HG02970 (cell line): ENCODE measurements at regions not wholly inside any gene's neighbourhood (a gene's known extent, or its start where the extent isn't known, plus 50 kb on each side); places are given as distances from the start of the nearest gene placed in this dataset.
A peak's percentile ranks its signal among the peaks of the same experiment; 100 is the strongest.

Experiments used
- ATAC-seq: cut with Tn5 transposase; IDR thresholded peaks from one replicate; pipeline ENCODE4 v1.9.1; 2021; ENCODE audit warnings: mild to moderate bottlenecking, moderate library complexity, moderate number of reproducible peaks; ENCODE audit not compliant: unreplicated experiment, low FRiP score

DNA sequence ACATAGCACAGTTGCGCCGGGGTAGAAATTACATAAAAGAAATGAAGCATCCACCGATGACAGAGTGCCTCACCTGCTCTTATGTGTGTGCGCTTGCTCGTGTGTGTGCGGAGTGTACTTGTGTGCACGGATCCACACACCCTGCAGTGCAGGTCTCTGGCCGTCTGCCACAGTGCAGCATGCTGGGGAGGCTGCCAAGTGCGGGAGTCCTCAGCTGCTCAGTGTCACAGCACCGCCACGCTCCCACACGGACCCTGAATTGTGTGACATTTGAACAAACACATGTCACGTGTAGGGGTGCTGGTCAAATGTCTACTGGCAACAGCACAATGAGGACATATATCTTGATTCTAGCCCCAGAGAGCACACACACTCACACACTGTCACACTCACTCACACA is 243.0 kb upstream of the MYOCD start:
- ATAC-seq = no peak

DNA sequence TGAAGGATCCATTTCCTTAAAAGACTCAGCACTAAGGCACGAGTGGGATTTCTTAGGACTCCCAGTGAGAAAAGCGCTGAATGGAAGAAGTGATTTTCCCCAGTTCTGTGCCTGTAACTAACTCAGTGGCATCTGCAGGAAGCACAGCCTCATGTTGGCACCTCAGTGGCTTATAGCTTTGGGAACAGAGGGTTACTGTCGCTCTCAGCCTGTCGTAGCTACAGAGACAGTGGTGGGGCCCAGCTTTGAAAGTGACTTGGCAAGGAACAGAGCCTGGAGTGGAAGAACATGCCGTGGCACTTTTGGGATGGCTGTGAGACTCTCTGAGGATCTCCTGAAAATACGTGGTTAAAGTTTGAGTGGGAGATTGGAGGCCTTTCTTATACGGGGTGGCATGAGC is 242.4 kb upstream of the MYOCD start:
- ATAC-seq = no peak

DNA sequence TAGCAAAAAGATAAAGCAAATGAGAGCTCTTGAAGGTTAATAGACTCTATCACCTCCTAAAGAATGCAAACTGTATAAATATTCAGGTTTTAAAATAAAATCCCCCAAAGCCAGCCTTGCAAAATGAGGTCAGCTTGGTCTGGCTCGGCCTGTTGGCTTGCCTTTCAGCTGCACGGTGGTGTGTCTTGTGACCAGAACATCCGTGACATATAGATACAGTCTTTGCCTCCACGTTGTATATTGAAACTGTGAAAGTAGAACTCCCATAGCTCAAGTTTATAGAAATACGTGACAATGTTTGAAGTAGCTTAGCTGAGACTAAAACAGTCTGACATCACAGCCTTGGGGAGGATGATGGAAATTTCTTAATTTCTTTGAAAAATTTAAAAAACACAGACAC is 236.6 kb upstream of the MYOCD start:
- no peak for ATAC-seq

DNA sequence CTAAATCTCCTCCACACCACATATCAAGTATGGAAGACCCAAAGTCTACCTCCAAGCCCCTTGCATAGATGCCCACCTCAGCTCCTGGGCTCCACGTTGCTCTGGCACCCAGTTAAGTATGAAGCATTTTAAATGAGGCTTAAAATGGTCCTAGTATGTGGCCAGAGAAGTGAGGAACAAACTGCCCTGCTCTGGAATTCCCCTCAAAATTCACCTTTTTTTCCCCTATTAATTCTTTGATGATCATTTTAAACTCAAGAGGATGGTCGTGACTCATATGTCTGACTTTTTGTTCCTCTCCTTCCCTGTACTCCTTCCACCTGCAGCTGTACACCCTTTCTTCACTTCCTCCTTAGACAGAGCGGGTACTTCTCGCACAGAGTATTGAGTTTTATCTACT is 234.5 kb upstream of the MYOCD start:
- peak; percentile 79 for ATAC-seq

DNA sequence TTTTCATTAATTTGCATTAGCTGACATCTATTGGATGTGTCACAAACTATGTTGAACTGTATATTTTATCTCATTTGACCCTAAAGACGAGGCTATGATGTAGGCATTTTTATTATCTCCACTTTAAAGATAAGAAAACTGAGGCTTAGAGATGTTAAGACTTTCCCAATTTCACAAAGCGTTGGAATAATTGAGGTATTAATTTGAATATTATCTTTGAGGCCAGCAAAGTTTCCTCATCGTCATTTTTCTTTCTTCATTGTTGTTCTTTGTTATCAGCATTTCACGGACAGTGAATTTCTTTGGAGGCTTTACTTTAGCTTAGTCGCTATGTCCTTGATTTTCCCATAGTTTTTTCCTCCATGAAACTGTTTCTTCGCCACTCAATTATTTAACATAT is 227.5 kb upstream of the MYOCD start:
- ATAC-seq = no peak

DNA sequence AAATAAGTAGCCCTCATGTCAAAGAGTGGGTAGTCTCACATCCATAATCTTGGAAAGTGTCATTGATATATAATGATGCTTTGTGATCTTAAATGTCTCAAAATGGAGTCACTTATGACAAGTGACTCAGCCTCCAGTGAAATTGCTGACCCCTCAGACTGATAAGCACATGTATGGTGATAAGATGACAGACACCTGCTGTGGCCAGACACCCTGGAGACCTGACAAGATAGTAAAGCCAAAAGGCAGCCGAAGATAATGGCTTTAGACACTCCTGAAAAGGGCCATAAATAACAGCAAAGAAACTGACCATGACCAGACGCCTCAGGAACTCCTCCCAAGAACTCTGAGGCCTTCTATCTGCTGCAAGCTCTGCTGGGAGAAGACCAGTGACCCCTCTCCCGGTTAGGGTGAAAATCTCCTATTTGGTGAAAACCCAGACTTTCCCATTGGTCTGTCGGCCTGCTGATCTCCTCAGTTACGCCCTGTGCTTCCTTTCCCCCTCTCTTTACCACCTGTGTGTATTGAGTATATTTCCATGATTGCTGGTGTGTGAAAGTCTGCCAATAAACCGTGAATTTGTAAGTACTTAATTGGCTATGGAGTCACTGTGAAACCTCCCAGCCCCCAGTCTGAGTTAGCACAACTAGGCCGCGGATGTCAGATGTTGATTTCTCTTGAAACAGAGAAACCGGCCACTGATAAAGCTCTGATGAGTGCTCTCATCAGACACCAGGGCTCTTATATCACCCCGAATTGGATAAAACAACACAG is 226.7 kb upstream of the MYOCD start:
- ATAC-seq = no peak

- no peak for ATAC-seq
Measured at GRCh38 chr17:12445331-12445730, 220.4 kb upstream of the MYOCD start.

DNA sequence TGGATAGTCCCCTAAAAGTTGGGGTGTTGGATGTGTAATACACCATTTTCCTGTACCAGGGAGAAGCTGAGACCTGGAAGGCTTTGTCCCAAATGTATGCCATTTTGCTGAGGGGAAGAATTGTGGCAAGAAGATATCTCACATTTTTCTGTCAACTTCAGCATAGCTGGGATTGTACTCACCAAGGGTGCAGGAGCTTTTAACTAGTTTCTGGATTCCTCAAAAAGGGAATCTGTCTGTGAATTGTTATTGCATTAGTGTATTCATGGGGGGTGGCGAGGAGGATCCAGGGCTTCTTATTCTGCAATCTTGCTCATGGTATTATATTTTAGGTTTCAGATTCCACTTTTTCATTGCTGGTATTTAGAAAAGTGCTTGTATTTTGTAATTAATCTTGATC is 208.2 kb upstream of the MYOCD start:
- ATAC-seq = no peak

DNA sequence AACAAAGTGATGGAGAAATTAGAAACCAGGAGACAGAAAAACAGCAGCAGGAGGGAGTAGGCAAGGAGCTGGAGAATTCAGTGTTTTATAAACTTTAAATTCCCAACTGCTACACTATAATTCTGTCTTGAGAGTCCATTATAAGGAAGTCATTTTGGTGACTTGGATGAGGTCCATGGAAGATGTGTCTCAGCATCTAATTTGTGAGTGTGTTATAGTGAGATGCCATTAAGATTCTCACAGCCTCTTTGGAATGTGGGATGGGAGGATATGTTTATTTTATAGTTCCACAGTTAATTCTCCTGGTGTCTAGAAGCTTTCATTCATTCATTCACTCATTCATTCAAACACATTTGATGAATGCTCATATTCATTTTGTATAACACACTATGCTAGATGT is 206.0 kb upstream of the MYOCD start:
- no peak for ATAC-seq

DNA sequence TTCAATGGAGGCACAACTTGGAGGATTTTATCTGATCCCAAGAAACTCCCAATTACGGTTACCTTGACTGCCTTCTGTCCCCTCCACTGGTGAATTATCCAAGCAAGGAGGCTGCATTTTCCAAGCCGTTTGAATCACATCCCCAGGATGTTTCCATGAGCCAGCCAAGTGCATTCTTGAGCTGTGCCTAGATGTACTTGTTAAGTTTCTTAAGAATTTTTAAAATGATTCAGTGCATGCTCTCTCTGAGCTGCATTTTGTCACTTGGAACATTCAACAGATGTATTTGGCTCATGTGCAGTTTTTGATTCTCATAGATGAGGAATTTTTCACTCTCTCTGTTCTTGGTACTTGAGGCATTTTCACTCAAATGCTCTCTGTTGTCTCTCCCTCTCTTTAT is 202.6 kb upstream of the MYOCD start:
- no peak for ATAC-seq

DNA sequence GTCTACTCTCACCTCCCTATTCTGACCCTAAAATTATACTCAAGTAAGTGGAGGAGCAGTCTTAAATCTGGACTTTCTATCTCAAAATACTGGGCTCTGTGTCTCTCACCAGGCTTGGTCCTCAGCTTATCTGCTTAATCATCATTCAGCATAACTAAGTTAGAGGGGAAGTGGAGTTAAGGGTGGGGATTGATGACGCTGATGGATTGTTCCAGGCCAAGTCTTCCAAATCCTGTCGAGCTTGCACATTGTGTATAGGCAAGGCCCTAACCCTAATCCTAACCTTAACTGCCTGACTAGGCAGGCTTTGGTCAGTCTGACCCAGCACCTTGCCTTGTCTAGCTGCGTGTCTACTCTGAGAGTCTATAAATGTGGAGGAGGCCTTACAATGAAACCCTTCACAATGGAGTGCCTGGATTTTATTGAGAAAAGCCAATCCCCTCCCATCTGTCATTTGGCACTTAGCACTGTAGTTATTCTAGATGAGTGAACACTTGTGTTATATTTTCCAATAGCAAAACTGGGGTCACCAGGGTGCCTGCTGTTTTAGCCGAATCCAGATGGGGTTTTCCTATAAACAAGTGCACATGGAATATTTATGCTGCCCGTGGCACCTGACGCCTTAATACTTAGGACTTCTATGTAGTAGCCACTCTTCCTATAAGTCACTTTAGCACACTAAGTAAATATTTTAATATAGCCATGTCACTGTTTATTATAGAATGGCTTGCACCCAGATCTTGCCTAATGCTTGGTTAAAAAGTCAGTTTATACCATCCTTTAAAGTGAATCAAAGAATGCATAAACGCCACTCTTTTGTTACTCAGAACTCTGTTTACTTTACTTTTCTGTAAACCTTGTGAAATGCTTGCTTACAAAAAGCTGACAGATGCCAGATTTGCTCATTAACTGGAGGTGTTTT is 193.2 kb upstream of the MYOCD start:
- ATAC-seq = no peak

DNA sequence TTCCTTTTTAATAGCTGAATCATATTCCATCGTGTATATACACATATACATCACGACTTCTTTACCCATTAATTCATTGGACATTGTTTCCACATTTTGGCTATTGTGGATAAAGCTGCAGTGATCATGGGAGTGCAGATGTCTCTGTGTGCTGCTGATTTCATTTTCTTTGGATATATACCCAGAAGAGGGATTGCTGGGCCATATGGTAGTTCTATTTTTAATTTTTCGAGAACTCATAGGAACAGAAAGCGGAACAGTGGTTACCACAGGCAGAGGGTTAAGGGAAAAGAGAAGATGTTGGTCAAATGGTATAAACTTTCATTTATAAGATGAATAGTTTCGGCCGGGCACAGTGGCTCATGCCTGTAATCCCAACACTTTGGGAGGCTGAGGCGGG is 187.4 kb upstream of the MYOCD start:
- no peak for ATAC-seq

DNA sequence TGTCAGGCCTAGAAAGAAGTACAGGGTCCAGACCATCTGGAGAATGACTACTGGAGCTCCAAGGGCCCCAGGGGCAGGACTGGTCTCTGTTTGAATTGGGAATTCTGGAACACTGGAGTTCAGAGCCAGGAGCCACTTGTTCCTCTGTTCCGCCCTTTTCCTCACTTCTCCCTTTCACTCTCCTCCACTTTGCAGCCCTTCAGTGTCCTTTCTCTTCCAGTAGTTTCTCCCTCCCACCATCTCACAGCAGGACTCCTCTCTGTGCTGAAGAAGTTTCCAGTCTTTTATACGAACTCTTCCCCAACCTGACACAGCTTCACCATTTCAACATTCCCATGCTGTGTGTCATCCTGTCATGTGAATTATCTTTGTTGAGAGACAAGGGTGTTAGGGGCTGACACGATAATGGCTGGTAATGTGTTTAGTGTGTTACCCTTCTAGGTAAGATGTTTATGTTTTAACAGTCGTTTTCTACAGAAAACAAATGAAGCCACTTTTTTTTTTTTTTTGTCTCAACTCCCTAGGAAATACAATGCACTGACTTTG is 180.3 kb upstream of the MYOCD start:
- ATAC-seq = no peak

DNA sequence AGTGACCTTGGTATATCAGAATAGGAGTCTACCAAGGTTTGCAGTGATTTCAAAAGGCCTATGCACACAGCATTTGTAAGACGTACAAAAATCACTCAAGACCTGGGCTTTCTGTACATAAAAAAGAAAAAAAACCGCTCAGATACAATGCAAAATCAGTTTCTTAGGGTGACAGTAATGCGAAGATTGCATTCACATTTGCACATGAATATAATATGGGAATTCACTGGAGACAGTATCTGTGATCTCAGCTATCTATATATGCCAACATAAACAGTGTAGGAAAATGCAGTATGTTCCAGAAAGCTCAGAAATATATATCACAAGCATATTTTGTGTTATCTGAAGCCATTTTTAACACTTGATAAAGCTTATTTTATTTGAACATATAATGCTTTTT is 176.4 kb upstream of the MYOCD start:
- no peak for ATAC-seq

GRCh38 chr17:12492450-12492849 is 173.2 kb upstream of the MYOCD start:
- ATAC-seq = no peak

DNA sequence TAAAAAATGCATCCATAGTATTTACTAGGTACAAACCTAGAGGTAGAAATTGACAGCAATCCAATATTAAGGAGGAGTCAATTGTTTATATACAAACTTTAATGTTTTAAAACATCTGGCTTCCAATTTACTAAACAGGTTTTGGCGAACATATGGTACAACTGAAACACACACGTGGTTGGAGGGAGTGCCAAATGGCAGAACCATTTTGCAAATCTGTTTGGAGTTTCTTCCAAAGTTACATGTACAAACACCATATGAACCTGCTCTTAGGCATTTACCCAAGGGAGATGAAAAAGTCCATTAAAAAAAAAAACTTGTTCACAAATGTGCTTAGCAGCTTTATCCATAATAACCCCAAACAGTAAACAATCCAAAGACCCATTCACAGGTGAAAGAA is 159.8 kb upstream of the MYOCD start:
- no peak for ATAC-seq

DNA sequence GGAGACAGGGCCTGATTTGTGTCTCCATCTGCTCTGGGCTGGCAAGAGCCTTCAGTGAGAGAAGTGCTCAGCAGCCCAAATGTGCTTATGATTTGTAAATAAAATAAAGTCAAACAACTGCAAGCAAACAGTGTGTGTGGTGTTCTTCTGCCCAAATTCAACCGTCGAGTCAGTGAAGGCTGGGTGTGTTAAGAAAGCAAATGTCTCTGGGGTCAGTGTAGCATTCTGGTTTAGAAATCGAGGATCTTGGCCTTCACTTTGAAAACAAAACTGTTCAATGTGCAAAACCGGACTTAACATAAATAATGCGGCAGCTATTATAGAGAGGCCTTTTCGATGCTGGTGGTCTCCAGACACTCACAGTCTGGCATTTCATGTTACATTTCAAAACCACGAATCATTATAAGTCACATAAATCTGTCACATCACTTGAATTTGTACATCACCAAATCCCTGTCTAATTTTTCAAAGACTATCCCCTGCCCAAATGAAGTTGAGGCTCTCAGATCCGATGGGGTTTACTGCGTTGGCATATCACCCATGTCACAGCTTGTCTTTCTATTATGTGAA is 158.6 kb upstream of the MYOCD start:
- no peak for ATAC-seq

GRCh38 chr17:12509801-12510200 is 155.9 kb upstream of the MYOCD start:
- ATAC-seq = no peak

DNA sequence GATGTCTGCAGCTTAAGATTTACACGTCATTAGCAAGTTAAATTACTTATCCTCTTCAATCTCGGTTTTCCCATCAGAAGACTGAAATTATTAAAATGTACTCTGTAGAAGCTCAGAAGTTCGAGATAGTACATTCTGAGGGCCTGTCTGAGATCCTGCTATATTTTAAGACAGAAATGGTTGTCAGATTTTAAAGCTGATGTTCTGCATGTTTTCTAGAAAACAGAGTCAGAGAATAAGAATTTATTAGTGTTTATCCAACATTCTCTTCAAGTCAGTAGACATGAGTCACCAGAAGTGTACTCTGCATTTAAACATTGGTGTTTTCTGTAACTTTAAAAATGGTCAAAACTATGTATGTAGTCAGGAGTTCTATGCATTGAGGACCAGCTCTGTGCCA is 155.2 kb upstream of the MYOCD start:
- no peak for ATAC-seq

- no peak for ATAC-seq
Measured at GRCh38 chr17:12512694-12513355, 152.9 kb upstream of the MYOCD start.

DNA sequence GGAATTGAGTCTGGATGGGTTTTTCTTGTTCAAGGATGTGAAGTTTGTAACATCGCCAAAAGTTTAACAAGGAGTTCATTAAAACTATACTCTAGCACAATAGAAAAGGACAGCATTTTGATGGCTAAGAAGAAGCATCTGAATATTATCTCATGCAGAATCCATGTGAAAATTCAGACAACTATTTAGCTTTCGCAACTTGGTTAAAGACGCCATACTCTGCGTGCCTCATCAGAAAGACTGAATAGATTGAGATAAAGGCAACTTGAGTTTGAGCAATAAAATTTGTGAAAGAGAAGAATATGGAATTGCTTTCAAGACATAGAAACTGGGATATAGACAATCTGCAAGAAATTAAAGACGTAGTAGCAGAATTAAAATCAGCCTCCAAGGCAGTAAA is 151.1 kb upstream of the MYOCD start:
- no peak for ATAC-seq
